Astrocyte (in vitro differentiated cells and primary cell): ENCODE measurements at regions not wholly inside any gene's neighbourhood (a gene's known extent, or its start where the extent isn't known, plus 50 kb on each side); places are given as distances from the start of the nearest gene placed in this dataset.
"Not testable (repeated sequence)": the region's sequence is repeated elsewhere in the genome, so short reads cannot be mapped to it uniquely, and the experiment has no call there.

Source experiments
- DNase-seq: peaks from one replicate; pipeline ENCODE4 v3.0.0-alpha.2; 2010; ENCODE audit warnings: low read depth
- FAIRE-seq: peaks from 2 replicates; lab custom pipeline; 2011; peaks lifted over from hg19 to GRCh38; lab: Jason Lieb, UNC
- H2AFZ ChIP-seq: 2 replicates; pipeline ENCODE4 v1.6.0; 2012; ENCODE audit warnings: low read depth, low read length, inconsistent platforms
- H3K27ac ChIP-seq: 2 replicates; pipeline ENCODE4 v1.5.1; 2011; ENCODE audit warnings: low read depth, low read length, inconsistent platforms
- H3K27me3 ChIP-seq: 2 replicates; pipeline ENCODE4 v1.6.0; 2011; ENCODE audit warnings: low read length, inconsistent platforms; ENCODE audit not compliant: insufficient read depth
- H3K36me3 ChIP-seq: 2 replicates; pipeline ENCODE4 v1.5.1; 2011; ENCODE audit warnings: low read length, inconsistent platforms; ENCODE audit not compliant: insufficient read depth
- H3K4me1 ChIP-seq: 2 replicates; pipeline ENCODE4 v1.5.1; 2011; ENCODE audit warnings: low read length, inconsistent platforms; ENCODE audit not compliant: insufficient read depth
- H3K4me2 ChIP-seq: 2 replicates; pipeline ENCODE4 v1.6.0; 2012; ENCODE audit warnings: low read length, inconsistent platforms
- H3K4me3 ChIP-seq: 2 replicates; pipeline ENCODE4 v1.5.1; 2011; ENCODE audit warnings: low read depth, mild to moderate bottlenecking, low read length, inconsistent platforms; ENCODE audit not compliant: insufficient read depth
- H3K79me2 ChIP-seq: 2 replicates; pipeline ENCODE4 v1.6.0; 2012; ENCODE audit warnings: mild to moderate bottlenecking, low read length, inconsistent platforms; ENCODE audit not compliant: insufficient read depth
- H3K9ac ChIP-seq: 2 replicates; pipeline ENCODE4 v1.6.0; 2012; ENCODE audit warnings: mild to moderate bottlenecking, low read length, inconsistent platforms
- H3K9me3 ChIP-seq: 2 replicates; pipeline ENCODE4 v1.5.1; 2012; ENCODE audit warnings: low read depth, mild to moderate bottlenecking, low read length, inconsistent platforms; ENCODE audit not compliant: insufficient read depth
- H4K20me1 ChIP-seq: 2 replicates; pipeline ENCODE4 v1.6.0; 2012; ENCODE audit warnings: low read length, inconsistent platforms; ENCODE audit not compliant: insufficient read depth
- H3K27ac Mint-ChIP-seq: one replicate; pipeline ENCODE4 v1.8.0; 2021; ENCODE audit warnings: mild to moderate bottlenecking, mixed read lengths; ENCODE audit not compliant: unreplicated experiment
- H3K27me3 Mint-ChIP-seq: one replicate; pipeline ENCODE4 v1.8.0; 2021; ENCODE audit warnings: low read depth, mixed read lengths; ENCODE audit not compliant: unreplicated experiment
- H3K36me3 Mint-ChIP-seq: one replicate; pipeline ENCODE4 v1.8.0; 2021; ENCODE audit warnings: low read depth, mixed read lengths; ENCODE audit not compliant: unreplicated experiment
- H3K4me1 Mint-ChIP-seq: one replicate; pipeline ENCODE4 v1.8.0; 2021; ENCODE audit warnings: low read depth, mixed read lengths; ENCODE audit not compliant: unreplicated experiment
- H3K4me3 Mint-ChIP-seq: one replicate; pipeline ENCODE4 v1.8.0; 2021; ENCODE audit warnings: mild to moderate bottlenecking, moderate library complexity, mixed read lengths; ENCODE audit not compliant: unreplicated experiment
- H3K9me3 Mint-ChIP-seq: one replicate; pipeline ENCODE4 v1.8.0; 2021; ENCODE audit warnings: mild to moderate bottlenecking, mixed read lengths; ENCODE audit not compliant: unreplicated experiment
- EZH2 ChIP-seq: IDR thresholded peaks from 2 replicates; pipeline ENCODE4 v1.6.1; 2012; ENCODE audit warnings: mild to moderate bottlenecking, low read length, inconsistent platforms; ENCODE audit not compliant: insufficient read depth
- TF ChIP-seq, protein P1 (sequence below): IDR thresholded peaks from 2 replicates; pipeline ENCODE4 v1.5.1; 2011; ENCODE audit warnings: low read depth, mild to moderate bottlenecking, inconsistent platforms, low read length, moderate library complexity; ENCODE audit not compliant: insufficient read depth

DNA sequence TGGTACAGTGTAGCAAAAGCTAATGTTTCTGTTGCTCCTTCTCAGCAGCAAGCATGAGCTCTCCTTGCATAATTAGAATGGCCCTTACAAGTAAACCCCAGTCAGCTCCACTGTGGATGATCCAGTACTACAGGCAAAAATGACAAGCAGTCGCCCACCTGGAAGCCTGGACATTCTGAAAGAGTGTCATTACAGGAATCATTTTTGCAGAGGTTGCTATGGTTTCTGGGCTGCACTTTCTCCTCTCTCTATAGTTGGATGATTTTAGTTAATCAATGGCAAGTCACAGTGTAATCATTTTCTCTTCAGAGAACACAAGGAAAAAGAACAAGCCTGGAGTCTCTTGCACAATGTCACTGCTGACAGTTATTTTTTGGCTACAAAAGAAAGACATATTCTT lies 102.9 kb upstream of the MYO3A start:
- Mint-ChIP-seq H3K27ac (no peak overlapping the region), H3K36me3 (no peaks in the 10 kb centered on the region), H3K4me1 (no peaks in the 10 kb centered on the region), H3K9me3 (no peaks in the 10 kb centered on the region), H3K4me3 (no peak overlapping the region), H3K27me3 (no peaks in the 10 kb centered on the region)
- Histone ChIP-seq H3K9me3 (no peaks in the 10 kb centered on the region), H4K20me1 (no peaks in the 10 kb centered on the region), H3K79me2 (no peaks in the 10 kb centered on the region), H3K36me3 (no peaks in the 10 kb centered on the region), H3K9ac (no peak overlapping the region), H2AFZ (no peak overlapping the region), H3K27me3 (no peaks in the 10 kb centered on the region), H3K4me1 (no peaks in the 10 kb centered on the region), H3K4me2 (no peak overlapping the region), H3K4me3 (no peak overlapping the region), H3K27ac (no peak overlapping the region)
- DNase-seq (no peak), FAIRE-seq (no peak)
- no peak for TF ChIP-seq EZH2
- TF ChIP-seq, protein P1, sequence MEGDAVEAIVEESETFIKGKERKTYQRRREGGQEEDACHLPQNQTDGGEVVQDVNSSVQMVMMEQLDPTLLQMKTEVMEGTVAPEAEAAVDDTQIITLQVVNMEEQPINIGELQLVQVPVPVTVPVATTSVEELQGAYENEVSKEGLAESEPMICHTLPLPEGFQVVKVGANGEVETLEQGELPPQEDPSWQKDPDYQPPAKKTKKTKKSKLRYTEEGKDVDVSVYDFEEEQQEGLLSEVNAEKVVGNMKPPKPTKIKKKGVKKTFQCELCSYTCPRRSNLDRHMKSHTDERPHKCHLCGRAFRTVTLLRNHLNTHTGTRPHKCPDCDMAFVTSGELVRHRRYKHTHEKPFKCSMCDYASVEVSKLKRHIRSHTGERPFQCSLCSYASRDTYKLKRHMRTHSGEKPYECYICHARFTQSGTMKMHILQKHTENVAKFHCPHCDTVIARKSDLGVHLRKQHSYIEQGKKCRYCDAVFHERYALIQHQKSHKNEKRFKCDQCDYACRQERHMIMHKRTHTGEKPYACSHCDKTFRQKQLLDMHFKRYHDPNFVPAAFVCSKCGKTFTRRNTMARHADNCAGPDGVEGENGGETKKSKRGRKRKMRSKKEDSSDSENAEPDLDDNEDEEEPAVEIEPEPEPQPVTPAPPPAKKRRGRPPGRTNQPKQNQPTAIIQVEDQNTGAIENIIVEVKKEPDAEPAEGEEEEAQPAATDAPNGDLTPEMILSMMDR = no peak

DNA sequence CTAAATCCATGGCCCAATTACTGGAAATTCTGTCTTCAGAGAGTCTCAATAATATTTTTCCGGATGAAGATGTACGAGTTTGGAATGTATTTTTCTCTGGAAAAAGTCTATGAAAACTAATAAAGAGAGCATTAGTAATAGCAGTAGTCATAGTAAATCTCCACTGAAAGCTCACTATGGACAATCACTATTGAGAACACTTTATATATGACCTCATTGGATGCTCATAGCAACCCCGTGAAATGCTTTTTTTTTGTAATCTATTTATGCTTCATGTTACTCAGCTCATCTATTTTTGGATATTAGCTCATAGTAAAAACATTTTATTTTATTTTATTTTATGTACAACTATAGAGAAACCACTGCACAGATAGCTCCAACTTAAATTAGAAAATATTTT lies 94.3 kb upstream of the MYO3A start:
- Histone ChIP-seq H3K36me3 (no peaks in the 10 kb centered on the region), H2AFZ (no peak overlapping the region), H3K79me2 (no peaks in the 10 kb centered on the region), H4K20me1 (no peaks in the 10 kb centered on the region), H3K4me2 (no peak overlapping the region), H3K9ac (no peak overlapping the region), H3K27ac (no peak overlapping the region), H3K9me3 (no peaks in the 10 kb centered on the region), H3K4me3 (no peak overlapping the region), H3K27me3 (no peaks in the 10 kb centered on the region), H3K4me1 (no peaks in the 10 kb centered on the region)
- FAIRE-seq (no peak), DNase-seq (no peak)
- H3K4me1 Mint-ChIP-seq = no peaks in the 10 kb centered on the region
- no peak overlapping the region for H3K4me3 Mint-ChIP-seq
- no peaks in the 10 kb centered on the region for H3K9me3 Mint-ChIP-seq
- H3K27me3 Mint-ChIP-seq = no peaks in the 10 kb centered on the region
- H3K27ac Mint-ChIP-seq = no peak overlapping the region
- TF ChIP-seq EZH2 = no peak
- TF ChIP-seq, protein P1 = no peak
- no peaks in the 10 kb centered on the region for H3K36me3 Mint-ChIP-seq

DNA sequence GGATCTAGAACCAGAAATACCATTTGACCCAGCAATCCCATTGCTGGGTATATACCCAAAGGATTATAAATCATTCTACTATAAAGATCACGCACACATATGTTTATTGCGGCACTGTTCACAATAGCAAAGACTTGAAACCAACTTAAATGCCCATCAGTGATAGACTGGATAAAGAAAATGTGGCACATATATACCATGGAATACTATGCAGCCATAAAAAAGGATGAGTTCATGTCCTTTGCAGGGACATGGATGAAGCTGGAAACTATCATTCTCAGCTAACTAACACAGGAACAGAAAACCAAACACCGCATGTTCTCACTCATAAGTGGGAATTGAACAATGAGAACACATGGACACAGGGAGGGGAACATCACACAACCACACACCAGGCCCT lies 93.2 kb upstream of the MYO3A start:
- H4K20me1 ChIP-seq, FAIRE-seq, H3K27ac ChIP-seq, H3K27me3 Mint-ChIP-seq, H3K27ac Mint-ChIP-seq, H3K4me1 ChIP-seq, H3K4me3 ChIP-seq, H3K9ac ChIP-seq, H3K9me3 ChIP-seq, H3K36me3 ChIP-seq, H3K4me3 Mint-ChIP-seq, H3K36me3 Mint-ChIP-seq, H3K4me2 ChIP-seq, DNase-seq, H3K79me2 ChIP-seq, H3K27me3 ChIP-seq, H2AFZ ChIP-seq, H3K4me1 Mint-ChIP-seq, H3K9me3 Mint-ChIP-seq: not testable (repeated sequence)
